Fibroblast of the conjunctiva (primary cell): ENCODE measurements at regions not wholly inside any gene's neighbourhood (a gene's known extent, or its start where the extent isn't known, plus 50 kb on each side); places are given as distances from the start of the nearest gene placed in this dataset.
"Not testable (repeated sequence)": the region's sequence is repeated elsewhere in the genome, so short reads cannot be mapped to it uniquely, and the experiment has no call there.

ENCODE experiments used
- DNase-seq: peaks from one replicate; pipeline ENCODE4 v3.0.0-alpha.2; 2010; ENCODE audit warnings: low read depth

DNA sequence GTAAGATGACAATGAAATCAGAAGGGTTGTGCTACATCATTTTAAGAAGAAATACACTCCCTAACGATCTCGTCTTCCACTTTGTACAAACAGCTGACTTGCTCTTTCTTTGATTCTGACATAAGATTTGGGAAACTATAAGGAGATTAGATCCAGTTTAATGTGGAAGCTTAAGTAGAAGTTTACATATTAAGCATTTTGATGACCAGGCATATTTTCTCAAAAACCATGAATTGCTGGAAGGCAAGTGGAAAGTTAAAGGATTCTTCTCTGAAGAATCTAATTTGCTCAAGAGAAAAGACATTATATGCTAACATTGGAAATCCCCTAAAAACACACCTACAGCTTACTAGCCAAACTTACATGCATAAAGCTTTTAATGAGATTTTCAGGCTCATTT lies 531.9 kb upstream of the PTPRD start:
- DNase-seq = no peak

DNA sequence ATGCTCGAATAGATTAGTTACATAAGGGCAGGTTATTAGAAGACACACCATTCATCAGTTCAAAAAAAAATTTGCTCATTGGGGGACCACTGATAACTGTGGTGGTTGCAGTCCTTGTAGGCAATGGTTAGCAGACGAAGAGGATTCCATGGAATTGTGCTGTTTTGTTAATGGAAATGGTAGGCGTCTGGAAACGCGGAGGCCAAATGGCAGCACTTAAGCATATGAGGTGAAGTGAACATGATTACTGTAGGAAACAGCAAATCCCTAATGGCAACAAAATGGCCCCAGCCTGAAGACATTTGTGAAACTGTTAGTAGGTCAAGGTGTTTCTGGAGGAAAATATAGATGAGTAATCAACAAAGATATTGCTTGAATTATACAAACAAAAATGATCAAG lies 535.4 kb upstream of the PTPRD start:
- DNase-seq = no peak

DNA sequence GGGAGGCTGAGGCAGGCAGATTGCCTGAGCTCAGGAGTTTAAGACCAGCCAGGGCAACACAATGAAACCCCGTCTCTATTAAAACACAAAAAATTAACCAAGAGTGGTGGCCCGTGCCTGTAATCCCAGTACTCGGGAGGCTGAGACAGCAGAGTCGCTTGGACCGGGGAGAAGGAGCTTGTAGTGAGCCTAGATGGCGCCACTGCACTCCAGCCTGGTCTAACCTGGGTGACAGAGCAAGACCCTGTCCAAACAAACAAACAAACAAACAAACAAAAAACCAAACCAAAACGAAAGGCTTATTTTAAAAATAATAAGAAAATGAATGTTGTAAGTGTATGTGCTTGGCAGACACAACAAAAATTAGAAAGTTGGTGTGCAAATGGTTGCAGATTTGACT lies 536.3 kb upstream of the PTPRD start:
- DNase-seq = no peak

DNA sequence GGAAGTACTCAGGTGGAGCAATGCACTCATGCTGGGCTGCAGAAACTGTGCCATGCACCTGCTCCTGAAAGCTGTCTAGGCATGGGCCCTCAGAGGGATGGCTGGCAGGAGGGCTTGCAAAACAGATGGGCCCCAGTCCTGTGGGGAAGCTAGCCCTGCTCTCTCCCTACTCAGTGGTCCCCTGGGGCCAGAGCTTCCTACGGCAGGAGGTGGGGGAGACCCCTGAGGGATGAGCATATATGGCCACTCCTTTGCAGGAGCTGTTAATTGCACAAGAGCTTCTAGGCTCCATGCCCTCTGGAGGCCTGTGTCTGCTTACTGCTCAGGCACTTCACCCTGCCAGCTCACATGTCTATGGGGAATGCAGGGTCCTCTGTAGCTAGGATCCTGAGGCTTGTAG lies 545.3 kb upstream of the PTPRD start:
- no peak for DNase-seq

DNA sequence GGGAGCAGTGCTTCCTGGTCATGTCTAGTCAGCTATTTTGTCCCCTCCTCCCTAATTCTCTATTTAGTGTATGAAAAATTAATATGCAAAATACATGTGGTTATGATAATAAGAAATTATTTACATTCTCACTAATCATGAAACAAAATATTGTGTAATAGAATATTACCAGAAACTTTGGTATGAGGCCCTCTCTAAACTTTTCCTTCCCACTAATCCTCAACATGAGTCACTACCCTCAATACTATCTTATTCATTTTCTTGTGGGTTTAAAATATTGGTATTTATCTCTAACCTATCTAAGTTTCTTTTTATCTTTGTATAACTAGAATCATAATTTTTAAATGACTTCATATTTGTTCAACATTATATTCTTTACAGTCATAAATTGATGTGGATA lies 545.9 kb upstream of the PTPRD start:
- no peak for DNase-seq

DNA sequence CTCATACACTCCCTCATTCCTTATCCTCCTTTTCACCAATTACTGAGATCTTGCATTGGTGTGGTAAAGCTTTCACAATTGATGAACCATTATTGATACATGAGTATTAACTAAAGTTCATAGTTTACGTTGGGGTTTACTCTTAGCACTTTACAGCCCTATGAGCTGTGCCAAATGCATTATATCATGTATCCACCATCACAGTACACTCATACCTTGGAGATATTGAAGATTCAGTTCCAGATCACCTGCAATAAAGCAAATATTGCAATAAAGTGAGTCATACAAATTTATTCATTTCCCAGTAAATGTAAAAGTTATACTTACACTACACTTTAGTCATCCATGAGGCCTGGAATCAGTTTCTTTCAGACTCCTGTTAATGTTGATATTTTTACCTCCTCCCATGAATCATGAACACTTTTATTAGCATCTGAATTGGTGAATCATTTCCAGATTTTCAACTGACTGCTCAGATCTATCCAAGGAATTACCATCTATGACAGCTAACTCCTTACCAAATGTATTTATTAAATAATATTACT lies 546.6 kb upstream of the PTPRD start:
- no peak for DNase-seq

DNA sequence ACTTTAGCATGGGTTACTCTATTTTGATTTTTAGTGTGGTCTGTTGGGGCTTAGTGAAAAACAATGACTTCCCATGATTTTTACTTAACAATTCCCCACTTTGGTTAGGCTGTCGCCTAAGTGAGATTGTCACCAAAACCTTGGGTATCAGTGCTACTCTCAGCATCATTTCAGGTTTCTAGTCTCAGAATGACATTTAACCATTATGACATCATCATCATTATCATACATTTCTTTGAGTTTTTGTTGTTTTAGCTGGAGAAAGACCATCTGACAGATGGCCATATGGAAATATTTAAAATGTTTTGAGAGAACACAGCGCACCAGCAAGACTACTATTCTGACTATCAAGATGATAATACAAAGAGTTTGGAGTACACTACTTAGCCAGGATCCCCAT lies 551.0 kb upstream of the PTPRD start:
- DNase-seq = no peak

DNA sequence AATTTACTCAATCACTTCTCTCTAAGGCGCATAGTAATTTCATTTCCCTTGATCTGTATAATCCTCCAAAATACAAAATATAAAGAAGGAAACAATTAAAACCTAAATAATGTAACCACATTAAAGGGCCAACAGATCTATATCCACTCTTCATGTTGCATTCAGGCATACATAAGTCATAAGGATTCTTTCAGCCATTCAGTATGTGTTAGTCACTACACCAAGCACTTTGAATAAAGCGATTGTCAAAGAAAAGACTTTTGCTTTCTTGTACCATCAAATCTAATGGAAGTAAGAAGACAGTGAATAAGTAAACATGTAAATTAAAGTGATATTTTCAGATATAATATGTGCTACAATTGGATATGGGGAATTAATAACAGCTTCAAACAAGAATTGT lies 569.2 kb upstream of the PTPRD start:
- DNase-seq = no peak

DNA sequence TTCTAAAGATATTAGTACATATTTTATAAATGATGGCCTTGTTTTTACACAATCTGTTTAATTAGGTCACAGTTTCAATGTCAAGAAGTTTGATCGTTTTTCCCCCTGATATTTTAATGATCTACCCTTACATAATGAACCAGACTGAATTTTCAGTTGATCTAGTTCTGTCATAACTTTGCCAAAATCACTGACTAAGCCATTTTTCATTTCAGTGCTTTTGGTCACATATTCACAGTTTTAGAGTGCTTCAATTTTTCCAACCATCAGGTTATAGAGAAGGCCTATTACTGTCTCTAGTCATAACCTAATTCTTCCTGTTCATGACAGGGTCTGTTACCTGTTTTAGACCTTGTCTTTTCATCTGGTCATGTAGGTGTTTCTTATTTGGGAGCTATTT lies 577.9 kb upstream of the PTPRD start:
- no peak for DNase-seq

DNA sequence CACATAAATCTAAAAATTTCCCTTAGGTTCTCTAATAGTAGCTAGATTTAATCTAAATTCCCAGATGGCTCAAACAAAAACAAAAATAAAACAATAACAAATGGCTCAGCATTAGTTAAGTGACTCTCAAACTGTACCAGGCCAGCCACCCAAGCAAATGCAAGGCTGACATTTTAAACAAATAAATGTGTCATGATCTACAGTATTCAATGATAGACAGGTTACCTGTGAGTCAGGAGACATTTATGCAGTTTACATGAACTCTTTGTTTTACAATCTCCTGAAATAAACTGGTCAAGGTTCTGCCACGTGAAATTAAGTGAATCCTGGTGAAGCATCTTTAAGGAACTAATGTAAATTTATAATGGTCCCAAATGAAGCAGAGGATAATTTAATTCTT lies 580.2 kb upstream of the PTPRD start:
- no peak for DNase-seq

DNA sequence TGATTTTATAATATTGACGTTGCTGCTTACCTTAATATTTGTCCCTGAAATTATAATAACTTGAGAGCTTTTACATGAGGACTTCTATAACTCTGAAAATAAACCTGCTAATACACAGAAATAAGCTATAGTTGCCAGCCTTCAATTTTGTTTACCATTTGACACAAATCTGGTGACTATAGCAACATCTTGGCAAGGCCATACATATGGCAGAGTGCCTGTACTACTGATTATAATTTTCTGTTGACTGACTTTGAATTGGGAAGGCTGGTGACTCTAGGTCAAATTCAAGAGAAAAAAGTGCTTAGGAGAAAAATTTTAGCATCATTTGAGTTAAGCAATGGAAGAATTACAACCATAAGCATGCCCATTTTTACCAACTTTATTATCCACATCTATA lies 581.4 kb upstream of the PTPRD start:
- DNase-seq = no peak

DNA sequence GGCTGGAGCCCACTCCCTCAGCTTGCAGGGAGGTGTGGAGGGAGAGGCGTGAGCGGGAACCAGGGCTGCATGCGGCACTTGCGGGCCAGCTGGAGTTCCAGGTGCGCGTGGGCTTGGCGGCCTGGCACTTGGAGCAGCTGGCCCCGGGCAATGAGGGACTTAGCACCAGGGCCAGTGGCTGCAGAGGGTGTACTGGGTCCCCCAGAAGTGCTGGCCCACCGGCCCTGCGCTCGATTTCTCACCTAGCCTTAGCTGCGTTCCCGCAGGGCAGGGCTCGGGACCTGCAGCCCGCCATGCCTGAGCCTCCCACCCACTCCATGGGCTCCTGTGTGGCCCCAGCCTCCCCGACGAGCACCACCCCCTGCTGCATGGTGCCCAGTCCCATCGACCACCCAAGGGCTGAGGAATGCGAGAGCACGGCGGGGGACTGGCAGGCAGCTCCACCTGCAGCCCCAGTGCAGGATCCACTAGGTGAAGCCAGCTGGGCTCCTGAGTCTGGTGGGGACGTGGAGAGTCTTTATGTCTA lies 584.1 kb upstream of the PTPRD start:
- DNase-seq = not testable (repeated sequence)

DNA sequence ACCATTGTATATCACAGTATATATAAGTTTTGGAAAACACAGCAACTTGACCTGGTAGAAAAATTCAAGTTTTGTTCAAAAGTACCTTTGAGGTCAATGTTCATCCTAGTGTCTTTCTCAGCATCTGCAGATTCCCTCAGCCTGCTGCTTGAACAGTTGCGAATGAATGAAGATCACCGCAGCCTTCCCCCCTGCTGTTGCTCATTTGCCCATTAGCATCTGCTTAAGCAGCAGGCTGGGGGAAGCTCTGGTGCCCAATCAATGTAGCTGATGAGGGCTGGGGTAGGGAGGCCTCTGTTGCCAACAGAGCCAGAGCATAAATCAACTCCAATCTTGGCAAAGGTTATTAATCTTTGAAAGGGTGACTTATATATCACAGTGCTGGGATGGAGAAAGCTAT lies 586.5 kb upstream of the PTPRD start:
- no peak for DNase-seq

DNA sequence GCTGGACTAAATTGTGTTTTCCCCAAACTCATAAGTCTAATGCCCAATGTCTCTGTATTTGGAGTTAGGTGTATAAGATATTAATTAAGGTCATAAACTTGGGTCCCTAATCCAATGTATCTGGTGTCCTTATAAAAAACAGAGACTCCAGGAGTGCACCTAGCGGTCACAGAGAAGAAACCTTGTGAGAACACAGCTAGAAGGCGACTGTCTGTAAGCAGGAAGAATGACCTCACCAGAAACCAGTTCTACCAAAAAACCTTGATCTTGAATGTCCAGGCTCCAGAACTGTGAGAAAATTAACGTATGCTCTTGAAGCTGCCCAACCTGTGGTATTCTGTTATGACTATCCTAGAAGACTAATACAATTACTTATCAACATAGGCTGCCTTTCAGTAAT lies 591.7 kb upstream of the PTPRD start:
- DNase-seq = no peak

DNA sequence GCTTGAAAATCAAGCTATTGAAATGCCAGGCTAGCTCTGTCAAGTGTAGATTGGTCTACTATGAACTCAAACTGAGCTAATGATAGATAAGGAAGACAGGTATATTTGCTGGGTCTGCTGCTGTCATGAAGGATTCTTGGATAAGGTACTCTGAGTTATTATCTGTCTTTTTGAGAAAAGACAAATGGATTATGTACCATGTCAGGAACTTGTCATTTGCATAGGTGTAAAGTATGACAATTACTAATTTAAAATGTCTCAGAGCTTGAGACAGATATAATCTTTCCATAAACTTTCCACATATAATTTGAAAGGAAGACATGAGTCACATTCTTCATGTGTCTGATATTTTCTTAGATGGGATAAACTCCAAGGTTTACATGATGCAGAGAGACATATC lies 594.1 kb upstream of the PTPRD start:
- no peak for DNase-seq

DNA sequence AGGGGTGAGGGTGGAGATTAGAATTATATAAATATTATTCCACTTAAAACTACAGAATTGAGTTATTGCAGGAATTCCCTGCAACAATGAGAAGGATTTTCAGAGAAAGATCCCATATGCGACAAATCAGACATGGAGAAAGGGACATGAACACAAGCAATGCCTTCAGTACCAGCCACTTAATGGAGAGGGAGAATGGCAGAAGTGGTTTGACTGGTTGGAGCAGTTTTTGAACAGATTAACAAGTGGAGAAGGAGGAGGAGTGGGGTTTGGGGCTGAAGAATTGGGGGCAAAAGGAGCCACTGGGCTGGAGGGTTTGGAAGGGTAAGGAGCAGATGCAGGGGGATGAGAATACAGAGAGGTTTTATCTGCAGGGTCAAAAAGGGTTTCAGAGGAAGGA lies 620.9 kb upstream of the PTPRD start:
- no peak for DNase-seq

DNA sequence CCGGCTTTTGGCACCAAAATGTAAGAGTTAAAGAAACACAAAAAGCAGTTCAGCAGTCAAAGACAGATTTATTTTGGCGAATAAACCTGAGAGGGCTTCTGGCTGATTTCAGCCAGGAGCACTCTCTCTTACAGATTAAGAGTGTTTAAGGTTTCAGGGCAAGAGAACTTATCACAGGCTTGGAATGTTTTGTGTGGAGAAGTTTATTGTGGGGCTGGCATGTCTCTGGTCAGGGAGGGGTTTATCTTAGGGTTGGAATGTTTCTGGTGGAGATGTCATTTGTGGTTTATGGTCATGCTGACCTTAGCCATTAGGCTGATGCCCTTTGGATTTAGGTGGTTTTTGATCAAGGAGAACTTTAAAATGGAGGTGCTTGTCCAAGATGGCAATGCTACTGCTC lies 622.3 kb upstream of the PTPRD start:
- DNase-seq = no peak

DNA sequence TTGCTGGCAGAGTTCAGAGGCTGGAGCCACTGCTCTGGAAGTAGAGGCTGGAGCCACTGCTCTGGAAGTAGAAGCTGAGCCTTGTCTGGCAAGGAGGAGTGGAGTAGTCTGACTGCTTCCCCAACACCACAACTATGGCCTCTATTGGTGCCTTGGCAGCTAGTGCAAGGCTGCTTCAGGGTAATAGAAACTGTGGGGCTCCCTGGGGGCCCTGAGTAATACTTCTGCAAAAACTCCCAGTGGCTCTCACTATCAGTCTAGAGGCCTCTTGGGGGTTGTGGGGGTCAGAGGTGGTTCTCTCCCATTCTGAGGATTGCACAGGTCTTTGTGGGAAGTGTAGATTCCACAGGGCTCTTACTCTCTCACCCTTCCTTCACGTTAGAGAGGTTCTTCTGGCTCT lies 629.0 kb upstream of the PTPRD start:
- no peak for DNase-seq

DNA sequence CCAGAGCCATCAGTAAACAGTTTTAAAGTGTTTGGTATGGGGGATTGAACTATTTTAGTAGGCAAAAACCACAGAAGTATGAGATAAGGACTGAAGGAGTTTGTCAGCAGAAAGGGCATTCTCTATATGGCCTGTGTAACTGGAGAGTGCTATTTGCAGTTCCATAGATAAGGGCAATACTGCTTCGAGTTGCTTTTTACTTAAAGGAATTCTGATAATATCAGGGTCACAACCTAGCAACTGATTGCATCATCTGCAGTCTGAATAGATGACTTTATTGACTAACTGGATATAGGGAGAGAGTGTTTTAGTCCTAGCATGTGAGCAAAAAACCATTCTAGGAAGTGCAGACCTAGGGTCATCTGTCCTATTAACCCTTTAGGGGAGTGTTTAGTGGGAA lies 645.2 kb upstream of the PTPRD start:
- DNase-seq = no peak

DNA sequence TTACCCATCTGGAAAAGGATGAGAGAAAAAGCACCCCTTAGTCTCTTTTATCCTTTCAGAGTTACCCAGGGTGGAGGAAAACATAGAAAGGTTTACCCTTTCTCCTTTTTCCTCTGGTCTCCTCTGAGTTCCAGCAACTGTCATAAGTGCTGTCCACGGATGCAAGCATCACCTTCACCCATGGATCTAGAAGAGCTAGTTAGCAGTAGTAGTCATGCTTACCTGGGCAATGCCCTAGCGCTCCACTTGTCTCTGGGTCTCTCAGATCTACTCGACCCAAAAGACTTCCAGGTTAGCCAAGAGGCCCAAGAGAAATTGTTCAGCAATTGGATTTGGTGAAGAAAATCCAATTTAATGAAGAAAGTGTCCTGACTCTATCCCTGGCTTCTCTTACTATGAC lies 656.2 kb upstream of the PTPRD start:
- DNase-seq = no peak

DNA sequence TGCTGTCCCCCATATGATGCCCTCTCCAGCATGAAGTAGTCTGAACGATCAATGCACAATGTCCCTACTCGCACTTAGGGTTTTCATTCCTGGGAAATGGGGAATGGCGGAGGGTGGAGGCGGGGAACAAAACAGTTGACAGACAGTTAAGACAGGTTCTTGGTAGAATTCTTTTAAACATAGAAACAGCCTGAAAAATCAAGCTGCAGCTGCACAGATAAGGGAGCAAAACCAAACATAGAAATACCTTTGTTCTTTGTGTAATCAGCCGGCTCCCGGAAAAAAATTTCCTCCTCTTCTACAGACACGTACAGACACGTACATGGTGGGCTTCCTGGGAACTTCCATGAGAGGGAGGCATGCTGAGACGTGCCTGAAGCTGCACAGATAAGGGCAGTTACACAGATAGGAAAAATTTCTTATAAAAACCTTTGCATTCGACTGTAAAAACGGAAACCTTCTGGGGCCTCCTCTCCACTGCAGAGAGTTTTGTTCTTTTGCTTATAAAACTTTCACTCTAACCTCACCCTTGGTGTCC lies 662.4 kb upstream of the PTPRD start:
- no peak for DNase-seq

DNA sequence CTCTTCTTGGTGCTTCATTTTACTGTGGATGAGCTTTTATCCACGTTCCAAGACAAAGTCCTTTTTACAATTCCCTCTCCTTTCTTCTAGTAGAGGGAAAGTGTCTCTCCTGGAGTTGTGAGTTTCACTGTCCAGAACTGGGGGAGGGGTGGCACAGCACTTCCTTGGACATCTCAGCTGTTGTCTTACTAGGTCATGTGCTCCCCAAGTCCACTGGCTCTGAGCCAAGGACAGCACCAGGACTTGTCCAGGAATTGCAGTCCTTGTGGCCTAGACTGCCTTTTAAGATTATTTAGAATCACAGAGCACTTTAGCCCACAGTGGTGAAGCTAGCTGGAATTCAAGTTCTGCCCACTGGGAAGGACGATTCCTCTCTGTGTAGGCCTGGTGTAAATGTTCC lies 700.2 kb upstream of the PTPRD start:
- no peak for DNase-seq

DNA sequence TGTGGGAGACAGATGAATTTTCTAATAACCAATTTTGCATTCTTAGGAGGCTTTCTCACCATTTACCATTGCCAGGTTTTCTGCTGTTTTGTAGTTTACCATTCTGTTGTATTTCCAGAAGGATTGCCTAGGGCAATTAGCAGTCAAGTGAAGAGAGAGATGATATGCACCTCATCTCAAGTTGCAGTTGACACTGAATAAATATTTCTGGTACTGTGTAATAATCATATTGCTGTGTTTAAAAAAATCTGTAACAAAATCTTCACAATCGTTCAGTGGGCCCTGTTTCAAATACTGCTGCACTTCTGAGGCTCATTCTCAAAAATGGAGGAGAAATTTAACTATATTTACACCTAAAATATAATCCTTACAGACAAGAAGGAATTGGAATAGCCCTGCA lies 706.1 kb upstream of the PTPRD start:
- no peak for DNase-seq

DNA sequence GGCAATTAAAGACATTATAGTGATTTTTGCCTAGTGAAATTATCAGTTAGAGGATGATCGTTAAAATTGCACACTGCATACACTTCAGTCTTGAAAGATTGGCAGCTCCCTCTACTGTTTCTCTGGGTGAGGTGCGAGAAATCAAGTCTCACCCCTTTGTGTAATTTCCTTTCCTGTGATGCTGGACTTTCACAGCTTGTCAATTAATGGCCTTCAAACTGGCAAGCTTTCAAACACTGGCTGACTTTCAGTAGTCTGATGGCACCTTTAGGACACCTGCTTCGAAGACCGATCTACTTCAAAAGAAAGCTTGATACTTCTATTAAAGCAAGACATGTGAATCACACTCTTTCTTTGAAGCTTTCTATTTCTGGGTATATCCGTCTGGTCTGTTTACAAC lies 706.7 kb upstream of the PTPRD start:
- no peak for DNase-seq

DNA sequence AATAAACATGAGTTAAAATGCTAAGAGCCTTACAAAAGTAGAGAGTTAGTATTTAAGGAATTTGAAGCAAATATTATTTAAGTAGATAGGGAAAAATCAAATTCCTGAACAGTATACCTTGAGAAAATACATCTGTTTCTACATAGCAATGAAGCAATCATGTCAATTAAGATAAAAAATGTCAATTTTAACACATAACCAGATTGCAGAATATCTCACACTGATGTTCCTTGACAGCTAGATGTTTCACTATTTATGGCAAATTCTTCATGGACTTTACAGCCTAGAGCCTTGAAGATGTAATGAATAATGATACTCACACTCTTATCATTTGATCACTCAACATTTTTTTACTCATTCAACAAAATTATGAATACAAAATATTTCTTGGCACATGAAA lies 708.2 kb upstream of the PTPRD start:
- DNase-seq = no peak
